ENCODE measurements at regions not wholly inside any gene's neighbourhood (a gene's known extent, or its start where the extent isn't known, plus 50 kb on each side); places are given as distances from the start of the nearest gene placed in this dataset.
"Not testable (repeated sequence)": the region's sequence is repeated elsewhere in the genome, so short reads cannot be mapped to it uniquely, and the experiment has no call there.

- Mint-ChIP-seq H3K36me3 (ENCODE audit: insufficient read depth) (no peaks in the 10 kb centered on the region), H3K4me3 (no peak overlapping the region), H3K9me3 (no peaks in the 10 kb centered on the region), H3K4me1 (ENCODE audit: low read depth) (no peaks in the 10 kb centered on the region), H3K27me3 (ENCODE audit: low read depth) (no peaks in the 10 kb centered on the region)
- no peak for ATAC-seq
- no peak for DNase-seq
Observed at GRCh38 chr5:68662804-68663307, 431.0 kb upstream of the SLC30A5 start.

- Mint-ChIP-seq H3K27me3 (ENCODE audit: low read depth) (no peaks in the 10 kb centered on the region), H3K9me3 (no peaks in the 10 kb centered on the region), H3K4me1 (ENCODE audit: low read depth) (peaks cover 1% of the 10 kb centered on the region), H3K36me3 (ENCODE audit: insufficient read depth) (no peaks in the 10 kb centered on the region), H3K4me3 (no peak overlapping the region)
- no peak for DNase-seq
- no peak for ATAC-seq
Observed at GRCh38 chr5:68669864-68670575, 423.8 kb upstream of the SLC30A5 start.

- Mint-ChIP-seq H3K27me3 (ENCODE audit: low read depth) (no peaks in the 10 kb centered on the region), H3K4me1 (ENCODE audit: low read depth) (peaks cover 1% of the 10 kb centered on the region), H3K4me3 (no peak overlapping the region), H3K36me3 (ENCODE audit: insufficient read depth) (no peaks in the 10 kb centered on the region), H3K9me3 (no peaks in the 10 kb centered on the region)
- ATAC-seq, result no peak
- DNase-seq, result no peak
Observed at GRCh38 chr5:68673106-68673822, 420.6 kb upstream of the SLC30A5 start.

- no peak overlapping the region for H3K4me3 Mint-ChIP-seq
- H3K36me3 Mint-ChIP-seq (ENCODE audit: insufficient read depth), result no peaks in the 10 kb centered on the region
- H3K27me3 Mint-ChIP-seq (ENCODE audit: low read depth), result no peaks in the 10 kb centered on the region
- DNase-seq (no peak), ATAC-seq (no peak)
- H3K9me3 Mint-ChIP-seq, result no peaks in the 10 kb centered on the region
- H3K4me1 Mint-ChIP-seq (ENCODE audit: low read depth), result peaks cover under 1% of the 10 kb centered on the region
Observed at GRCh38 chr5:68673823-68674180, 420.0 kb upstream of the SLC30A5 start.

DNA sequence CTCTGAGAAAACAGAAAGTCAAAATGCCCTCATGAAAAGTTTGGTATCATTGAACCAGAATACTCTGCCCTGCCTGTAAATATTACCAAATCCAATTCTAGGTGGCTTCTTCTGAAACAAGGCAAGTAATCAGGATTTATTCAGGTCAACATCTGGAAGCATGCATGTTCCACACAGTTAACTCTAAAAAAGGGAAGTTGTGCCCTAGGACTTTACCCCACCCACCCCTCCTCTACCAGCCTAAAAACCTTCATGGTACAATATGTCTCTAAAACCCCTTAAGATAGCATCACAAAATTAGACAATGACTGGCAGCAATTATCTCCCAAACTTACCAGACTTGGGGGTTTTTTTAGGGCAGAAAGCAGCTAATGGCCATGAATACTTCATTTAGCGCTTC, 414.8 kb upstream of the SLC30A5 start:
- DNase-seq (no peak), ATAC-seq (no peak)
- Mint-ChIP-seq H3K4me3 (no peak overlapping the region), H3K9me3 (no peaks in the 10 kb centered on the region), H3K36me3 (ENCODE audit: insufficient read depth) (no peaks in the 10 kb centered on the region), H3K27me3 (ENCODE audit: low read depth) (peaks cover 9% of the 10 kb centered on the region), H3K4me1 (ENCODE audit: low read depth) (no peaks in the 10 kb centered on the region)

- peaks cover 10% of the 10 kb centered on the region for H3K27me3 Mint-ChIP-seq (ENCODE audit: low read depth)
- ATAC-seq (no peak), DNase-seq (no peak)
- no peaks in the 10 kb centered on the region for H3K4me1 Mint-ChIP-seq (ENCODE audit: low read depth)
- no peak overlapping the region for H3K4me3 Mint-ChIP-seq
- no peaks in the 10 kb centered on the region for H3K9me3 Mint-ChIP-seq
- no peaks in the 10 kb centered on the region for H3K36me3 Mint-ChIP-seq (ENCODE audit: insufficient read depth)
Observed at GRCh38 chr5:68680366-68680765, 413.4 kb upstream of the SLC30A5 start.

DNA sequence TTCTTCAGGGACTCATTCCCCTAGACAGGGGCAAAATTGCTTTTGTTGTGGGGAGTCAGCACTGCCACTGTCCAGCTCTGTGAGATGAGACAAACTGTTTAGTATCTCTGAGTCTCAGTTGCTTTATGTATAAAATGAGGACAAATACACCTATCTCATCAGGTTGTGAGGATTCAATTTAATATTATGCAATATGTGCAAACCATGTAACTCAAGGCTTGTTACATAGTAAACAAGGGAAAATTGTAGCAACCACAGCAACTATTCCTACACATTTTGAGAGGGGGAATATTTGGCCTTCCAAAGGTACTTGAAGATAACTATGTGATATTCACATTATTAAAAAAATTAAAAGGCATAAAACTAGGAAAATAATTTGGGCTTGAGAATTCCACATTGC, 411.9 kb upstream of the SLC30A5 start:
- no peaks in the 10 kb centered on the region for H3K9me3 Mint-ChIP-seq
- DNase-seq (no peak), ATAC-seq (no peak)
- H3K4me3 Mint-ChIP-seq, result no peak overlapping the region
- no peaks in the 10 kb centered on the region for H3K36me3 Mint-ChIP-seq (ENCODE audit: insufficient read depth)
- H3K4me1 Mint-ChIP-seq (ENCODE audit: low read depth), result no peaks in the 10 kb centered on the region
- H3K27me3 Mint-ChIP-seq (ENCODE audit: low read depth), result peaks cover 10% of the 10 kb centered on the region

- ATAC-seq (no peak), DNase-seq (no peak)
- Mint-ChIP-seq H3K9me3 (no peaks in the 10 kb centered on the region), H3K27me3 (ENCODE audit: low read depth) (peaks cover 10% of the 10 kb centered on the region), H3K36me3 (ENCODE audit: insufficient read depth) (no peaks in the 10 kb centered on the region), H3K4me1 (ENCODE audit: low read depth) (no peaks in the 10 kb centered on the region), H3K4me3 (no peak overlapping the region)
Observed at GRCh38 chr5:68682400-68683160, 411.2 kb upstream of the SLC30A5 start.

DNA sequence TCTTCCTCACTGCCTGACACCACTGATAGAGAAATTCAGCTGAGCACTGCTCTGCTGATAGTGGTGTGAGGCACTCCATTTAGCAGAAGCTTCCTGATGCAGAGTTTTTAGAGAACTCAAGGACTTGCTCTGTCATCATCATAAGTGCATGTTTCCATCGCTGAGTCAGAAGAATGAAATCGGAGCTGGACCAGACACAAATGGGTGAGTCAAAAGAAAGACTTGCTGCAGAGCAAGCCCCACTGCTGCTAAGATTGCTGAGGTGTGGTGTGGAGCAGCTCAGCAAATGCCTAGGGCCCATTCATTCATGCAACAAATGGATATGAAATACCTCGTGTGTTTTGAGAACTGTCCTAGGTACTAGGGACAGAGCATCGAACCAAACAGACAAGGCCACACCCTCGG, 410.2 kb upstream of the SLC30A5 start:
- no peak for ATAC-seq
- H3K4me1 Mint-ChIP-seq (ENCODE audit: low read depth), result no peaks in the 10 kb centered on the region
- H3K9me3 Mint-ChIP-seq, result no peaks in the 10 kb centered on the region

DNA sequence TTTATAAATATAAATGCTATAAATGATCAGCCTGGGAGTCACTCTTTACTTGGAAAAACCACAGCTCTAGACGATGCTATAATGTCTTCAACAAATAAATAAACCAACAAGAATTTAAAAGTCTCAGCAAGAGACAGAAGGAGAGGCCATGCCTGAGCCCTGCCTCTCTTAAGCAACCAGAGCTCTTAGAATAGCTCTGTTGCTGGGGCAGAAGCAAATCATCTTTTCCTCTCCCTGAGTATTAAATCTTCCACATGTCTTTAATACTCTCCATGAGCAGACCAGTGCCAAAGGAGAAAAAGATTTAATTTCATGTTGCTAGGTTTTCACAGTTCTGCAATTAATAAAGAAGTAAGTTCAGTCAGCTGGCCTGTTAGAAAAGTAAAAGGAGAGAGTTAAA, 408.0 kb upstream of the SLC30A5 start:
- peaks cover 10% of the 10 kb centered on the region for H3K27me3 Mint-ChIP-seq (ENCODE audit: low read depth)
- peaks cover 4% of the 10 kb centered on the region for H3K9me3 Mint-ChIP-seq
- no peaks in the 10 kb centered on the region for H3K4me1 Mint-ChIP-seq (ENCODE audit: low read depth)
- ATAC-seq, result no peak
- no peaks in the 10 kb centered on the region for H3K36me3 Mint-ChIP-seq (ENCODE audit: insufficient read depth)
- no peak for DNase-seq
- no peak overlapping the region for H3K4me3 Mint-ChIP-seq

More for the DNA sequence above, 410.2 kb upstream of the SLC30A5 start:
- Mint-ChIP-seq H3K27me3 (ENCODE audit: low read depth) (peaks cover 10% of the 10 kb centered on the region), H3K4me3 (no peak overlapping the region), H3K36me3 (ENCODE audit: insufficient read depth) (no peaks in the 10 kb centered on the region)
- DNase-seq, result no peak

DNA sequence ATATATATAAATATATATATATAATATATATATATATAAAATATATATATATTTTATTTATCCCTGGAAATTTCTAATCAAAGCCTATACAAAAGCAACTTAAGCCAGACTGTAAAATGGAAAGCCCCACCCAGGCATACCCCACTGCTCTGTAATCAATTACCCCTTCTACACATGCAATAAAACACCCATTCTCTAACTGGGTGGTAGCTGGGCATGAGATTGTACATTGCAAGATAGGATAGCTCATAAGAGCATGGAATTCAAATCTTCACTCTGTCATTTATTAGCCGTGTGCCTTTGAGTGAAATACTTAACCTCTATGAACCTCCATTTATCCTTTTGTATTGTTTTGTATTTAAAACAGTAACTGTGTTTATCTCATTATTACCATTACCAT, 405.3 kb upstream of the SLC30A5 start:
- H3K27me3 Mint-ChIP-seq (ENCODE audit: low read depth), result peaks cover 1% of the 10 kb centered on the region
- ATAC-seq (no peak), DNase-seq (no peak)
- no peaks in the 10 kb centered on the region for H3K4me1 Mint-ChIP-seq (ENCODE audit: low read depth)
- peaks cover 12% of the 10 kb centered on the region for H3K9me3 Mint-ChIP-seq
- H3K36me3 Mint-ChIP-seq (ENCODE audit: insufficient read depth), result no peaks in the 10 kb centered on the region
- no peak overlapping the region for H3K4me3 Mint-ChIP-seq

DNA sequence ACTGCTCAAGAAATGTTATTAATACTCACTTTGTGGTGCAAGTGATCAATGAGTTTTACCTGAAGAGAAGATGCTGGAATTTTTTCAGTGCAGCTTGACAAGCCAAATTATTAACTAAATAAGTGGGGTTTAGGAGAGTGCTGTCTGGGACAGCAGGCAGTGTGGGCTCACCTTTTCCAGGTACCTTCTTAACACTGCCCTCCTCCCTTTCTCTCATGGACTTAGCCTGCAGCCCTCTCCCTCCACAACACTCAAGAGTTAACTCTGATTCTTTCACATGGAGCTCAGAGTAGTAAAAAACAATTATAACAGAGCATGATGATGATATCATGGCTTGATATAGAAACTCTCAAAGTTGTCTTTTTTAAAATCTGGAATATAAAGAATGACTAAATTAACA, 404.8 kb upstream of the SLC30A5 start:
- H3K4me1 Mint-ChIP-seq (ENCODE audit: low read depth), result no peaks in the 10 kb centered on the region
- ATAC-seq (no peak), DNase-seq (no peak)
- no peaks in the 10 kb centered on the region for H3K36me3 Mint-ChIP-seq (ENCODE audit: insufficient read depth)
- peaks cover 1% of the 10 kb centered on the region for H3K27me3 Mint-ChIP-seq (ENCODE audit: low read depth)
- H3K4me3 Mint-ChIP-seq, result no peak overlapping the region
- peaks cover 12% of the 10 kb centered on the region for H3K9me3 Mint-ChIP-seq

- DNase-seq; H3K36me3 Mint-ChIP-seq (ENCODE audit: insufficient read depth); H3K4me3 Mint-ChIP-seq; ATAC-seq; H3K4me1 Mint-ChIP-seq (ENCODE audit: low read depth); H3K27me3 Mint-ChIP-seq (ENCODE audit: low read depth): not testable (repeated sequence)
- peaks cover 12% of the 10 kb centered on the region for H3K9me3 Mint-ChIP-seq
Observed at GRCh38 chr5:68691874-68692273, 401.9 kb upstream of the SLC30A5 start.

DNA sequence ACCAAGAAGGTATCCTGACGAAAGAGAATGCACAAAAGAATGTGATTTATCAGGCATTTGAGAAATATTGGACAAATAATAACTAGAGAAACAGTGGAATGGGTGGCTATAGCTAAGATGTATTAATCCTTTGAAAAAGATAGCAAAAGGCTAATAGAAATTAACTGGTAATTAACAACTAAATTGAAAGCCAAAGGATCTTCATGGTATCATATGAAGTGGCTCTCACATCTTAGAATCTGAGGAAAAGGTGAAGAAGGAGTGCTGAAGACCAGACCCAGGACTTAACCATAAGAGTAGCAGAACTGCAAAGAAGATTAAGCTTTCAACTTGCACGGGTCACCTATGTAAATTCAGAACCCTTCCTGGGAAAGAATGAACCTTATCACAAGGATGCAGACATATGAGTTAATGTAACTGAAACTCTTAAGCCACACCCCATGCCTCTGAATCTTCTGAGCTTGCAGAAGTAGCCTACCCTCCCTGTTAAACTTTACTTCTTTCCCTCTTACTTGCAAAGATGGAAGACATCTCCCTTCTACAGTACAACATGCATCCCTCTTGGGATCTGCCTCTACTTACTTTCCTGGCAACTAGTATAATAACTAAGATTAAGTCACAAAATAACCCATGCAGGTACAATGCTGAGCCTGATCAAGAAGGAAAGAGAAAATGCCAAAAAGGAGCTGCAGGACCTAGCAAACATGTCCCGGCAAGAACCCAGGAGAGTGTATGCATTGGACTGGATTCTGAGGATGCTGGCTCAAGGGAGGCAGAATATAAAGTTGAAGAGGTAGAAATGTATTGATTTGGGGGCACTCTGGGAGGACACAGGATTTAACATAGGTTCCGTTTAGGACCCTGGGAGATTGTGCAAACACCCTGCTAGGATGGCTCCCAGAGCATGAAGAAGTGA, 395.5 kb upstream of the SLC30A5 start:
- Mint-ChIP-seq H3K36me3 (ENCODE audit: insufficient read depth) (no peaks in the 10 kb centered on the region), H3K27me3 (ENCODE audit: low read depth) (no peaks in the 10 kb centered on the region), H3K4me3 (no peak overlapping the region), H3K4me1 (ENCODE audit: low read depth) (no peaks in the 10 kb centered on the region), H3K9me3 (peaks cover 5% of the 10 kb centered on the region)
- DNase-seq, result no peak
- no peak for ATAC-seq
